GM19468 (cell line): ENCODE measurements at regions not wholly inside any gene's neighbourhood (a gene's known extent, or its start where the extent isn't known, plus 50 kb on each side); places are given as distances from the start of the nearest gene placed in this dataset.
"Not testable (repeated sequence)": the region's sequence is repeated elsewhere in the genome, so short reads cannot be mapped to it uniquely, and the experiment has no call there.

Source experiments
- ATAC-seq: cut with Tn5 transposase; IDR thresholded peaks from one replicate; pipeline ENCODE4 v1.9.1; 2021; ENCODE audit warnings: mild to moderate bottlenecking, moderate library complexity, moderate number of reproducible peaks; ENCODE audit not compliant: unreplicated experiment; ENCODE audit errors: extremely low read depth

DNA sequence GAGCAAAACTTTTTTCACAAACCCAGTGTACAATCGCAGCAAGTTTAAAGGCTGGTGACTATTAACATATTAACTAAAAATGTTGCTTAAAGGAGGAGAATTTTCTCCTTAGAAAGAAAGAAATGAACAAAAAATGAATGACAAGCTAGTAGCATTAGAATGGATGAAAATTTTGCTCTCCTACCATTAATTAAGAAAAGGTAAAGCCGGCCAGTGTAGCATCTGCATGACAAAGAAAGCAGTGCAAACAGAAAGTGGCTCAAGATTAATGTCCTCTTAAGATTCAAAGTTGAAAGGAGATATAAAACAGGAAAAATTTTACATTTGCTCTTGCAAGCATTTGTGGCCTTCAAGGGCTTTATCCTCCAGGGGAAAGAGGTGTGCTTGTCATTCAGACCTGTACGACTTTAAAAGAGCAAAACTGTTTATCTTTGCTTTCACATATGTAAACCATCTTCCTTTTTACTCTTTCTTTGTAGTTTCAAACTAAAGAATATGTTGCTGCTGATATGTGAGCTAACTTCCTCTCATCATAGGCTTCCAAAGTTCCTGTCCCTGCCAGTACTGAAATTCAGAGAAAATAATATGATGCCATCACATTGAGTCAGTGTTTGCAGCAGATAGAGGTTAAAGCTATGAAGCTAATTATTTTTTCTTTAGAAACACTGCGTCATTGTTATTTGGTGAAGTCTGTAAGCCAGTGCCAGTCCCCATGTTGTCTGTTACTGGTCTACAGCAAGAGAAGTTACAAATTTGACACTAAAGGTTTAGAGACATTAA lies 439.1 kb upstream of the GRM7 start:
- ATAC-seq, result no peak

DNA sequence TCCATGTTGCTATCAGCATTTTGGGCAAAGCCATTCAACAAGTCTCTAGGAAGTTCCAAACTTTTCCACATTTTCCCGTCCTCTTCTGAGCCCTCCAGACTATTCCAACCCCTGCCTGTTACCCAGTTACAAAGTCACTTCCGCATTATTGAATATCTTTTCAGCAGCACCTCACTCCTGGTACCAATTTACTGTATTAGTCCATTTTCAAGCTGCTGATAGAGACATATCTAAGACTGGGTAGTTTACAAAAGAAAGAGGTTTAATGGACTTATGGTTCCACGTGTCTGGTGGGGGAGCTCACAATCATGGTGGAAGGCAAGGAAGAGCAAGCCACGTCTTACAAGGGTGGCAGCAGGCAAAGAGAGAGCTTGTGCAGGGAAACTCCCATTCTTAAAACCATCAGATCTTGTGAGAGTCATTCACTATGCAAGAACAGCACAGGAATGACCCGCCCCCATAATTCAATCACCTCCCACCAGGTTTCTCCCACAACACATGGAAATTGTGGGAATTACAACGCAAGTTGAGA lies 435.6 kb upstream of the GRM7 start:
- ATAC-seq, result no peak

DNA sequence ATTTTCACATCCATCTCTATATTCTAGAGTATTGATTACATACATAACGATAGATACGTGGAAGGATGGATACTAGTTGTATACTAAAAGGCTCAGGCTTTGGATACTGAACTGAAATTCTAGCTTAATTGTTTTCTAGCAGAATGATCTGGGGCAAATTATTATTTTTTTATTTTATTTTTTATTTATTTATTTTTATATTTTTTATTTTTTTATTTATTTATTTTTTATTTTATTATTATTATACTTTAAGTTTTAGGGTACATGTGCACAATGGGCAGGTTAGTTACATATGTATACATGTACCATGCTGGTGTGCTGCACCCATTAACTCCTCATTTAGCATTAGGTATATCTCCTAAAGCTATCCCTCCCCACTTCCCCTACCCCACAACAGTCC lies 432.6 kb upstream of the GRM7 start:
- not testable (repeated sequence) for ATAC-seq

DNA sequence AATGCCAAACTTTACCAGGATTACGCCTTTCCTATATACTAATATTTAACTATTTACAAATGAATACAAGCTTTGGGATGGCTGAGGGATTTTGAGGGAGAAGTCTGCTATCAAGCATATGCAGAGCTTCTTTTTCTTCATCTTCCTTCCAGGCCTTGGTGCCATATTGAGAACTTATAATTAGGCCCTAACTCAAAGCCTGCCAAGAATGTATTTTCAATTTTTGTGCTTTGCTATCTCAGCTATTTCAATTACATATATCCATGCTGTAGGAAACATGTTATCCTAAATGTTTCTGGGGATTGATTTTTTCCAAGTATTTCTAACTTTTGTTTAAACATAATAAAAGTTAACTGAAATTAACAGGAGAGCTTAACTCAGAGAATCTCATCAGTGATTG lies 425.0 kb upstream of the GRM7 start:
- ATAC-seq, result no peak

DNA sequence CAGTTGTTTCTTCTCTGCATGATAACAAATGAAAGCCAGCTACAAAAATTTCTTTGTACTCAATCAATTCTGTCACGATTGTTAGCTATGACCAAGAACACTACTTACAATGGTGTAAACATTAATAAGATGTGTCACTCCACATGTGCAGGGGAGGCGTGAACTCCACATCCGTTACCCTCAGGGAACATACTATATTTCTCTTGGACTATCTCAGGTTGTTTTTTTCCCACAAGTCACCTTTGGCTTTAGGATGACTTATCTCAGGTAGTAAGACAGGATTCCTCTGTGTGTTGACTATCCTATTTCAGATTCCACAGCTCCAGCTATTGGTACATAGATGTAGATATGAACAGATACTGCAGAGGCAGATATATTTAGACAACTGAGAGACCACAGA lies 423.3 kb upstream of the GRM7 start:
- no peak for ATAC-seq

DNA sequence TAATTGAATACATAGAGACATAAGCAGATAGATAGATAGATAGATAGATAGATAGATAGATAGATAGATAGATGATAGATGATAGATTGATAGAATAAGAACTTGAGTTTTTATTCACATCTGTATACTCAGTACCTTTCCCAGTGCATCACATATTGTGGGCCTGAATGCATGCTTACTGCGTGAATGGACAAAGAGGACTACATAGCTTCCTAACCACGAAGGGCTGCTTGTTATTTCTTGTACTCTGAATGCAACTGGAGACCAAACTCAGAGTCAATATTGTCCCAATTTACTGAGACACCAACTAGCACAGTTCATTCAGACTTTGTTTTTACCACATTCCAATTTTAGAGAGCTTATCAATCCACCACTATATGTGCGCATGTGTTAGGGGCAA lies 422.9 kb upstream of the GRM7 start:
- no peak for ATAC-seq

DNA sequence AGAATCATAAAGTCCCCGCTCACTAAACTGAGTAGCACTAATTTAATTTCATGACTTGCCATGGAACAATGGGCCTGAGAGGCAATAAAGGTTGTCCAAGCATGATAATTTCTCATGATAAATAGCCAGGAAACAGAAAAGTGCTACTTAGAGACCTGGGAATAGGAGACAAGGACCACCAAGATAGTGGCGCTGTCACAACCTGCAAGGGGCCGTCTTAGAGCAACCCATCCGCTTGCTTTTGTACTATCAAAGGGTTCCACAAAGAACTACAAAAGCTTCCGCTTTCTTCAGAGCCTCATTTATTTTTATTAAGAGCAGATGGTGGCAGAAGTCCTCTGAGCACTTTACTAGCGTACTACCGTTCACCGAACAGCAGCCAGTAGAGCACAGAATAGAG lies 421.7 kb upstream of the GRM7 start:
- no peak for ATAC-seq

DNA sequence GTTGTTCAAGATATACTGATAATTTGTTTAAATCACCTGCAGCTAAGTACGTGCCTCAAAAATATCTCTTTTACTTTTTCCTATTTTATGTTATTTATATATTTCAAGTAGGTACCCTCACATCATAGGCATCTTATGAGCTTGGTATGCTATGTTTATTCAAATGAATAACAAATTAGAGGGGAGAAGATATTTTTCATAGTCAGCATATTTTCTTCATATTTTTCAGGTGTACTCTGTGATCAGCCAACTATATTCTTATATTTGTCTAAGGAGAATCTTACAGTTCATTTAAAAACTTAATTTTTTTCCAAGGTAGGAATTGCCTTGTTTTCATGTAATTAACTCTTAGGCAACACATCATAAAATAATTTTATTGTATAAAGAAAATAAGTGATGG lies 421.1 kb upstream of the GRM7 start:
- no peak for ATAC-seq

DNA sequence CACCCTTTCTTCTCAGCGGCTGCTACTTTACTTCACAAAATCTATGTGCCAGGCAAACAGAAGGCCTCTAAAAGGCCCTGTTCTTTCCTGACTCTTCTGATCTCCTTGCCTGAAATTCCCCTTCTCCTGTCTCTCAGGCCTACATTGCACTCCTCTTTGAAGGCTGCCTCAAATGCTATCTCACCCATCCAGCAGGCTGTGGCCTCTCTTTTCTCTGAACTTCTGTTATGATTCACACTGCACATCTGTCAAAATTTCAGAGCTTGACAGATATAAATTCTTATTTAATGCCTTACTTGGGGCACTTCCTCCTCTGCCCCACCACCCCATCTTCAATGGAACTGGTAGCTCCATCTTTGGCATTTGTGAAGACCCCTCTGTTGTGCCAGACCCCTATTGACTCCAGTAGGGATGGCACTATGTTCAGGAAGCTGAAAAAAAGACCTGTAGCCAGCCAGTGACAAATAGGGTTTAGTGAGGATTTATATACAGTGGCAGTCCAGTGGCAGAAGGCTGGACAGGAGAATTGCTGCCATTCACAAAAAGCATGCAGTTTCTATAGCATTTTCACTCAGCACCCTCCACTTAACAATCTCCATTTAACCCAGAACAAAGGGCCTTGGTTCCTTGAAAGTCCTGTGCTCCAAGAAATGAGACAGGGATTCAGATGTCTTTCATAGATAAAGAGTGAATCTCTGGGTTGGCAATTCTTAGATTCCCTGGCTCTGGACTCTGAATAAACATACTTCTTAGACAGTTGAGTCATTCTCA lies 415.8 kb upstream of the GRM7 start:
- ATAC-seq, result no peak

DNA sequence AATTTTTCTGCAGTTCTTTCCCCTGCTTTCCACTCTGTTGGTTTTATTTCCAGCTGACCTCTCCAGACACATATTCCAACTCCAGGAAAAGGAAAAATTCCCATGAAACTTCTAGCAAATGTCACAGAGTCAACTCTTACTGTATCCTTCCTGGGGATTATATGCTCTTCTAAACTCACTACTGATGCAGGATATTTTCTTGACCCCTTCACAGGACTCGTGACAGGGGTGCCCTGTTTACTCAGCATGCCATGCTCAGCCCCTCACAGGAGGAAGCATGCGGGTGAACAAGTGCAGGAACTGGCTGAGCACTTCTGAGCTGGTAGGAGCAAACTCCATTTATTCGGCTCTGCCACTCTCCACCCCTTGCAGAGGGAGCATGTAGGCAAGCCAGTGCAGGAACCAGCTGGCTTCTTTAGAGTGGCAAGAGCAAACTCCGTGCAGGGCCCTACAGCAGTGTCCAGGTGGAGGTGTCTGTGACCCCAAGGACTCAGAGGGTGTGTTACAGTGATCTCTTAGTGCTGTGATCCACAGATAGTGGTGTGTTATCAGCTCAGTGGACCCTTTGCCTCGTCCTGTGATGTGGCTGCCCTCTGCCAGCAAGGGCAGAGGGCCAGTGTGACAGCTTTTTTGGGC lies 413.6 kb upstream of the GRM7 start:
- ATAC-seq, result no peak

DNA sequence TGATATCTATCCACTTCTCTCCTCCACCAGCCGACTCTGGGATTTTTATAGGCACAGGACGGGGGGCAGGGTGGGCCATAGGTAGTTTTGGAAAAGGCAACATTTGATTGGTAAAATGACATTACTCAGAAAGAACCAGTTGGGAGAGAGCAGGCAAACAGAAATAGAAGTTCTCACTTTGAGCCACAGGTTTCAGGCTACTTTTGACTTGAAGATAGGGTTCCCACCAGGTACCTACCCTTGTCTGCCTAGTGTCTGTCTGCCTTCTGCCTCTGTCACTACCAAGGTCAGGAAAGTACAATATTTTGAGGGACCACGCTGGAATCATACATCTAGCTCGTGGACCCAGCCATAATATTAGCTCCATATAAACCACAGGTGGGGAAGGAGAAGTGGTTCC lies 412.9 kb upstream of the GRM7 start:
- ATAC-seq, result no peak

DNA sequence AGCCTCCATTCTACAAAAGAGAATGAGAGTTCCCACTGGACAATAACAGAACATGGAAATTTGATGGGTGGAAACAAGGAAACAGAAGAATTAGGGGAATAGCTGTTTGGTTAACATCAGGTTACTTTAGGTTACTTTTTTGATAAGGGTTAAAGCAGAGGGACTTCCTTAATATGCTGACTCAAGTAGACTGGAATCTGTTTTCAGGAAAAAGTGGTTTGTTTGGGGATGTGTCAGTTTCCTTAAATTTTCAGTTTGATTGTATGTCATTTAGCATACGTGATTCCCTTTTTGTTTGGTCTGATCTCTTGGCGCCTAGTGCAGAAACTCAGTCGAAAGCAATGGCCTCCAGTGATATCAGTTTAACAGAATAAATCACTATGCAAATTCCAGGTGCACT lies 411.8 kb upstream of the GRM7 start:
- no peak for ATAC-seq

DNA sequence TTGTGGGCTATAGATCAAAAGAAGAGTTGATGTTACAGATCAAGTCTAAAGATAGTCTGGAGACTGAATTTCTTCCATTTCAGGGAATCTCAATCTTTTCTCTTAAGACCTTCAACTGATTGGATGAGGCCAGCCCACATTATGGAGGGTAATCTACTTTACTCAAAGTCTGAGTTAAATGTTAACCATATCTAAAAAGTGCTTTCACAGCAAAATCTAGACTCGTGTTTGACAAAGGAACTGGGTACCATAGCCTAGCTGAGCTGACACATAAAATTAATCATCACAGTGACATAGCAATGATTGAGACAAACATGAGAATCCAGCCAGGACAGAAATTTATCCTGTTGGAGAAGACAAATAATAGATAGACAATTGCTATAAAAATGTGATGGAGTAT lies 407.9 kb upstream of the GRM7 start:
- ATAC-seq, result no peak

DNA sequence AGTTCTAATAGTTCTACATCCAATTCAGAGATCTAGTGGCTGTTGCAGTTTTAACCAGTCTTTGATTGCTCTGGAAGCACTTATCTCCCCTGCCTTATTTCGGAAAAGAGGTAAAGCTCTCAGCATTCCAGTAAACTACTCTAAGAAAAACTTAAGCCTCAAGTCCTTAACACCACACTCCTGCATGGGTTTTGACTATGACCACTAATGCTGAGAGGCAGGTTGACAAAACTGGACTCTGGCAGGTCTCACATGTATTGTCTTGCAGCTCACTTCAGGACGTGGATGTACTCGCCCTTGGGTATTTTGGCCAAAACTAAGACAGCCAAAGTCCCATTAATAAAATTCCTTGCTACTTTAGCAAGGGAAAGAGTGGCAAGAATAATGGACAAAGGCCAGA lies 405.9 kb upstream of the GRM7 start:
- ATAC-seq, result no peak

DNA sequence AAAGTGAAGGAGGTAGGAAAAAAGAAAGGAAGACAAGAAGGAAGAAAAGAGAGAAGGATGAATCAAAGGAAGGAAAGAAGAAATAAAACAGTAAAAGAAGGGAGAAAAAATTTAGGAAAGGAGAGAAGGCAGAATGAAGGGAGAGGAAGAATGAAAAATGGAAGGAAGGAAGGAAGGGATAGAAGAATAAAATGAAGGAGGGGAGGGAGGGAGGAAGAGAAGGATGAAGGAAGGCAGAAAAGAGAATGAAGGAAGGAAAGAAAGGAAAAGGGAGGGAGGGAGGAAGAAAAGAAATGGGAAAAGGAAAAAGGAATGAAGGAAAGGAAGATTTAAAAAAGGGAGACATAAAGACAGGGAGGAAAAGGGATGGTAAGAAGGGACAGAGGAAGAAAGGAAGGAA lies 393.7 kb upstream of the GRM7 start:
- no peak for ATAC-seq

DNA sequence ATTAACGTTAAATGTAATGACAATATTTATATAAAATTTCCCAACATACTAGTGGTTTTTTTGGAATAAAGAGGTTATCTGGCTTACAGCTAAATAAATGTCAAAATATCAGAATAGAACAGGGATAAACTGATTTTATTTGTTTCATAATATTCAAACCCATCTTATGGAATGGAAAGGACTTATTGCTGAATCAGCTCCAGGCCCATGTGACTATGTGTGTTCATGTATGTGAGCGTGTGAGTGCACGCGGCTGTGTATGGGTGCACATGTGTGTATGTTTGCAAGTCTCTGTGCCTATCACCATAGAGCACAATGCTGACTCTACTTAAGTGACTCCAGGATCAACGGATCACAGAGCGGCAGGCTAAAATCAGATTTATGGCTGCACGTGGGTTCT lies 392.3 kb upstream of the GRM7 start:
- no peak for ATAC-seq

DNA sequence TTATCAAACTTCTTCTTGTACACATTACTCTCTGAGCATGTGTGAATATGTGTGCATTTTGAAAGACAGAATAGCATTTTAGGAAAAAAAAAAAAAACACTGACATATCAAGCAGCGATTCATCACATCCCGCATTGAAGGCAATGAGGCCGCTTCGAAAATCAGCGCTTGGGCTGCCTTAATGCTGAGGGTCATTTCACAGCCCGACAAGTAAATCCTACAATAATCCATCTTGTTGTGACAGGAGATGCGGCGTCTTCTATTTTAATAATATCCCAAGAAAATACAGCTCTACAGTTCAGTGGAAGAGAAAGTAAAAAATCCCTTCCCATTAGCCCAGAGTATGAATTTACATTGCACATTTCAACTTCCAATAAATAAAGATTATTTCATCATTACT lies 389.2 kb upstream of the GRM7 start:
- ATAC-seq, result no peak

DNA sequence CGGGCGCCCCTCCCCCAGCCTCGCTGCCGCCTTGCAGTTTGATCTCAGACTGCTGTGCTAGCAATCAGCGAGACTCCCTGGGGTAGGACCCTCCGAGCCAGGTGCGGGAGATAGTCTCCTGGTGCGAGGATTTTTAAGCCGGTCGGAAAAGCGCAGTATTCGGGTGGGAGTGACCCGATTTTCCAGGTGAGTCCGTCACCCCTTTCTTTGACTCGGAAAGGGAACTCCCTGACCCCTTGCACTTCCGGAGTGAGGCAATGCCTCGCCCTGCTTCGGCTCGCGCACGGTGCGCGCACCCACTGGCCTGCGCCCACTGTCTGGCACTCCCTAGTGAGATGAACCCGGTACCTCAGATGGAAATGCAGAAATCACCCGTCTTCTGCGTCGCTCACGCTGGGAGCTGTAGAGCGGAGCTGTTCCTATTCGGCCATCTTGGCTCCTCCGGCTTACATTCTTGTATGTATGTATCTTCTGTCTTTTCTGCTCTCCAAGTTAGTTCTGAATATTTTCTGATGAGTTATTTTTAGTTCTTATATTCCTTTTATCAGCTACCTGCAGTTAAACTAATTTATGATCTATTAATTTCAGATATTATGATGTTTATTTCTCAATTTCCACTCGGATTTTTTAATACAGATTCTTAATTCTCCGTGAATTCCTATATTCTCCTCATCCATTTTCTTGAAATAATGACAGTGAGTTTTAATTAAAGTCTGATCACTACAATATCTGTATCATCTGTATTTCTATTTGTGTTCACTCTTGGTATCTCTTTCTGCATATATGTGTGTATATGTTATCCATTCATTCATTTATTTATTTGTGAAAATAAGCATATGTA lies 370.2 kb upstream of the GRM7 start:
- ATAC-seq, result not testable (repeated sequence)

DNA sequence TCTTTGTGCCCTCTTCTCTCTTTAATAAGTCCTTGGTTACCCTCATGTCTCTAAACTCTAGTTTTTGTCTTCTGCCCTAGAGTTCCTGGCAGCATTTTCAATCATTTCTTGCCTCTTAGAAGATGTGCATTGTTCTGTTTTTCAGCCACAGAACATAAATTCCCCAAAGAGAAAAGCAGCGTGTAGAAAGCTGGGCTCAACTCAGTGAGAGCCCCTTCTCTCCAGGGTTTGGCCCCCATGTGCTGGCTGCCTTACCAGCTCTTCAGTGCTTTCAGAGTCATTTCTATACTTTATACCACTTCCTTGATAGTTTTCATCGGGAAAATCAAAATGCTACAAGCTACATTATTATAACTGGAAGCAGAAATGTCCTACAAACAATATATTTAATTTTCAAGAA lies 369.1 kb upstream of the GRM7 start:
- no peak for ATAC-seq

DNA sequence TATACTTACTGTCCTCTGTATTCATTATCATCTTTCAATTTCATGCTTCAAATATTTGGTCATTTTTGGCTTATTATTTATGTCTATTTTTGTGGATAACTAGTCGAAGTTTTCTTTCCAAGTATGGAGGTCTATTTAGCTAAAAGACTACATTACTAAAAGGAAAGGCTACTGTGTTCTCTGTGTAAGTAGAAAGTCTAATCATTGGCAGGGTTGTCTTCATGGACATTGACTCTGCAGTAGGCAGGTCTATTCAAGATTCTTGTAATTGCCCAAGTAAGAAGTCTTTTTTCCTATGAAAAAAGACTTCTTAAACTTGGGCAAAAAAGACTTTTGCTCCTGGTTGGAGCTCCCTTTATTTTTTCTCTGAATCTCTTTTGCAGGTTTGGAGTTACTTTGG lies 368.6 kb upstream of the GRM7 start:
- ATAC-seq, result no peak
